AG04449 (cell line): ENCODE measurements at regions not wholly inside any gene's neighbourhood (a gene's known extent, or its start where the extent isn't known, plus 50 kb on each side); places are given as distances from the start of the nearest gene placed in this dataset.

Source experiments
- CTCF ChIA-PET: fragments of 350-600 bp; formaldehyde crosslinking; extraction: SDS; loops from one replicate; lab custom pipeline; 2021; ENCODE audit warnings: antibody characterized with exemption; lab: Yijun Ruan, JAX
- POLR2A ChIA-PET: fragments of 400-600, 350-600 bp; formaldehyde crosslinking; extraction: SDS; loops from one replicate; lab custom pipeline; 2020; ENCODE audit warnings: antibody characterized with exemption, inconsistent platforms; lab: Yijun Ruan, JAX
- DNase-seq: peaks from one replicate; pipeline ENCODE4 v3.0.0-alpha.2; 2010; ENCODE audit warnings: low read depth, low spot score
- H3K4me3 ChIP-seq: 2 replicates; pipeline ENCODE4 v1.5.1; 2011; ENCODE audit warnings: low read depth, mild to moderate bottlenecking, control low read depth, low read length
- TF ChIP-seq, protein P1 (sequence below): IDR thresholded peaks from one replicate; pipeline ENCODE4 v1.5.1; 2011; ENCODE audit warnings: mild to moderate bottlenecking, moderate library complexity, low read length, control low read depth, inconsistent platforms; ENCODE audit not compliant: insufficient read depth; ENCODE audit errors: missing control alignments

DNA sequence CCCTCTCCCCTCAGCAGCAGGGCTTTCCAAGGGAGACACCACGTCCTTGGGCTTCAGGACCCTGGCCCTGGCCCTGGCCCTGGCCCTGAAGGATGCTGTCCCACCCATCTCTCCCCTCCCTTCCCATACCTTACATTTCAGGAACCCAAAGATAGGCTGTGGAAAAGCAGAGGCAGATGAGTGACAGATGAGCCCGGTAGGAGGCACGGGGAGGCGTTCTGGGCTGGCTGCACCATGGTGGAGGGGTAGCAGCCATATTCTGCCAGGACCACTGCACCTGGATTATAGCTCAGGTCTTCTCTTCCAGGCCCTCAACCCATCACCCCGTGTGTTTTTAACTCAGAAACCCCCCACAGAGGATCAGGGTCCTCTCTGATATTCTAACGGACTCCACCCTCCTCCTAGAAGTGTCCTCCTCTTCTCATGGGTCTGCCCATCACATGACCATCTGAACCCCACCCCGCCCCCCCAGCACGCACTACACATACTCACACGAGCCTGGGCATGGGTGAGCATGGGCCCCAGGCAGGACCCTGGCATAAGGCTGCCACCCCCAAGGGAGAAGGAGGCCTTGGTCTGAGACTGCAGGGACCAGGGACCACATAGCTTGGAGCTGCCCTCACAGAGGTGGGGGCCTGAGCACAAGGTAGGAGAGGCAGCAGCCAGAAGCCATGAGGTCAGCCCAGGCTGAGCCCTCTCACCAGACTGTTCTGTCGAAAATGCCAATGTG lies 220.8 kb upstream of the CDH4 start:
- no peak for DNase-seq
- ChIA-PET POLR2A (no interaction called here), CTCF (no interaction called here)
- TF ChIP-seq, protein P1, sequence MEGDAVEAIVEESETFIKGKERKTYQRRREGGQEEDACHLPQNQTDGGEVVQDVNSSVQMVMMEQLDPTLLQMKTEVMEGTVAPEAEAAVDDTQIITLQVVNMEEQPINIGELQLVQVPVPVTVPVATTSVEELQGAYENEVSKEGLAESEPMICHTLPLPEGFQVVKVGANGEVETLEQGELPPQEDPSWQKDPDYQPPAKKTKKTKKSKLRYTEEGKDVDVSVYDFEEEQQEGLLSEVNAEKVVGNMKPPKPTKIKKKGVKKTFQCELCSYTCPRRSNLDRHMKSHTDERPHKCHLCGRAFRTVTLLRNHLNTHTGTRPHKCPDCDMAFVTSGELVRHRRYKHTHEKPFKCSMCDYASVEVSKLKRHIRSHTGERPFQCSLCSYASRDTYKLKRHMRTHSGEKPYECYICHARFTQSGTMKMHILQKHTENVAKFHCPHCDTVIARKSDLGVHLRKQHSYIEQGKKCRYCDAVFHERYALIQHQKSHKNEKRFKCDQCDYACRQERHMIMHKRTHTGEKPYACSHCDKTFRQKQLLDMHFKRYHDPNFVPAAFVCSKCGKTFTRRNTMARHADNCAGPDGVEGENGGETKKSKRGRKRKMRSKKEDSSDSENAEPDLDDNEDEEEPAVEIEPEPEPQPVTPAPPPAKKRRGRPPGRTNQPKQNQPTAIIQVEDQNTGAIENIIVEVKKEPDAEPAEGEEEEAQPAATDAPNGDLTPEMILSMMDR: no peak
- no peak overlapping the region for H3K4me3 ChIP-seq

DNA sequence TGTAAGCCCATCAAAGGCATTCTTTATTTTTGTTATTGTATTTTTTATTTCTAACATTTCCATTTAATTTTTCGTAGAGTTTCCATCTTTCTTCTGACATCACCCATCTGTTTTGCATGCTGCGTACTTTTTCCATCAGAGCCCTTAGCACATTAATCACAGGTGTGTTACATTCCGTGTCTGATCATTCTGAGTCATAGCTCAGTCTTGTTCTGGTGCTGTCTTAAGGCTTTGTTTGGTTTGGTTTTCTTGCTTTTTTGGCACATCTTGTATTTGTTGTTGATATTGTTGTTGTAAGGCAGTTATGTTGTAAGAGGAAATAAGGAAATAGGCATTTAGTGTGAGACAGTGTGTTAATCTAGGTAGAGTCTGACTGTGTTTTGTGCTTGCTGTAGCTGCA lies 214.6 kb upstream of the CDH4 start:
- TF ChIP-seq, protein P1: no peak
- DNase-seq: no peak
- POLR2A ChIA-PET: no interaction called here
- CTCF ChIA-PET: no interaction called here
- H3K4me3 ChIP-seq: no peak overlapping the region

DNA sequence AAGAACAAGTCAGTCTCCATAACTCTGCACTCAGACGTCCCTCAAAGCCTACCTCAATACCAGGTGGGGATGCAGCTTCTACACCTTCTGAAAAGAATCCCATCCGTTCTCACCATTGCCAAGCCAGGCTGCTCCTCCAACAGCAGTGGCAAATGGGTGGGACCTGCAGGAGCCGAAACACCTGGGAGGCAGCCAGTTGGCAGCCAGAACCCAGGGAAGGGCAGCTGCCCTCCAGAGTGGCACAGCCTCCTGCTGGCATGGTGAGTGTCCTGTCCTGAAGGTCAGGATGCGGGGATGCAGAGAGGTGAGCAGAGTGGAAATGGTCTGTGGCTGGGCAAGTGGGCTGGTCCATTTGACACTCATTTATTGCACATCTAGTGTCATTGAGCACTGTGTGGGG lies 210.6 kb upstream of the CDH4 start:
- ChIA-PET POLR2A (no interaction called here), CTCF (no interaction called here)
- TF ChIP-seq, protein P1: no peak

DNA sequence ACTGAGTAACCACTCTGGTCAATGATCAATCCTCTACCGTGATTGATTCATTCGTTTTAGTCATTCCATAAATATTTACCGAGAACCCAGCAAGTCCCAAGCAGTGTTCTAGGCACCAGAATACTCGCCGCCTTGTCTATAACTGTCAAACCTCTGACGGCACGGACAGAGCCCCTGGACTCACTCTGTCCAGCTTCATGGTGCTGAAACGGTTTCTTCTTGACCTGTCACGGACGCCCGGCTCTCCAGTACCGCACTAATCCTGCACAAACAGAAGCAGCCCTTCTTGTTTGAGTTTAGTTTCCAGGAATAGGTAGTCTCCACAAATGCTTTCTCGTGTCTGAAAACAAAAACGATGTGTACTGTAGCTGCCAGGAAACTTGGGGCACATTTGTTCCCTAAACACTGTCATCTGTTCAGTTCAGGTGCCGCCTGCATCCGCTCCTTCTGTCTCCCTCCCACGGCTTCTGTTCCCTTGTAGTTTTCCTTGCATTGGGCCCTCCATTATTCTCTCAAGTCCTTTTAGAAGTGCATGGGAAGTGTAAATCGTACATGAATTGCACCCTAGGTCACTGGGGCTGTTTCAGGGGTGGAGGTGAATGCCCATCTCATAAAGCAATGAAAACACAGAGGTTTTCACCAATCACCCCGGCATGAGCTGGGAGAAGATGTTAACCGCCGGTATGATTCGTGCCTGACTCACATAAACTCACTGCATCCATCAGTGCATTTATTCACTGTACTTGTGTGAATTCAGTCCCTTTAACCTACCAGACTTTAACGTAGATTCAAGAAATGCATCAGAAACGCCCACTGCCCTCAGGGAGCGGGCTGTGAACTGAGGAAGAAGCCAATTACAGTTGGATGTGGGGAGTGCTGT lies 209.3 kb upstream of the CDH4 start:
- ChIA-PET CTCF (no interaction called here), POLR2A (no interaction called here)
- no peak for DNase-seq
- no peak overlapping the region for H3K4me3 ChIP-seq
- TF ChIP-seq, protein P1: no peak

More for the DNA sequence above, 210.6 kb upstream of the CDH4 start:
- DNase-seq: no peak
- no peak overlapping the region for H3K4me3 ChIP-seq

DNA sequence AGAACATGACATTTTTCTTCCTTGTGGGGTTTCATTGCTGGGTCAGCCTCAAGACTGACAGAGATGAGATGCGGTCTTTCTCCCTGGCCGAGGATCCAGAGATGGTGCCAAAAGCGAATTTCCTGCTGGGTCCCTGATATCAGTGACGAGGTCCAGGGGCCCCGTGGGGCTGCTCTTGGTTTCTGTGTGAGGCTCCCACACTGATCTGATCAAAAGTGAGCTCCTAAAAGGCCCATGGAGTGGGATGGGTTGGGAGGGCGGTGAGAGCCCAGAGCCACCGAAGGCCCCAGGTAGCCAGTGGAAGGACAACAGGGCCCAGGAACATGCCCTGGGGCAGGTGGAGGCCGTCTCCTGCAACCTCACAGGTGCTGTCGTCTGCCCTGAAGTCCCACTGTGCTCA lies 208.4 kb upstream of the CDH4 start:
- POLR2A ChIA-PET: no interaction called here
- TF ChIP-seq, protein P1: no peak
- DNase-seq: no peak
- no peak overlapping the region for H3K4me3 ChIP-seq
- CTCF ChIA-PET: no interaction called here

DNA sequence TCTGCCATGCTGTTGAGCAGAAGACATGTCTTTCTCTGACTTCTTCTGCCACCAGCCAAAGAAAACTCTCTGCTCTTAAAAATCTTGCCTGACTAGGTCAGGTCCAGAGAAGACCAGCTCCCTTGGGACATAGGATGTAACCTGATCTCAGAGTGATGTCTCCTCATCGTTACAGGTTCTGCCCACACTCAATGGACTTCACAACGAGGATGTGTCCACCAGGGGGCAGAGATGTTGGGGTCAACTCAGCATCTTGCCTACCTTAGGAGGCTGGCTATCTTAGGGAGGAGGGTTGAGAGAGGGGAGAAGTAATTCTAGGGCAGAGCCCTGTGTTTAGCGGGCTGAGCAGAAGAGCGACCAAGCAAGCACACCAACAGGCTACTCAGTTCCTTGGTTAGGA lies 207.6 kb upstream of the CDH4 start:
- TF ChIP-seq, protein P1: no peak
- ChIA-PET POLR2A (no interaction called here), CTCF (interaction anchor here (0.5 kb wide), 1 partner anchor 184 kb away, joined by 3 read pairs; no protein-coding TSS in a partner anchor)
- H3K4me3 ChIP-seq: no peak overlapping the region
- DNase-seq: no peak
